Tibial nerve (tissue), 4 donors: ENCODE measurements at regions not wholly inside any gene's neighbourhood (a gene's known extent, or its start where the extent isn't known, plus 50 kb on each side); places are given as distances from the start of the nearest gene placed in this dataset.

ENCODE experiments used
- DNase-seq, 2 donors: peaks; one replicate each; pipeline ENCODE4 v3.0.0-alpha.2; 2019; ENCODE audit warnings: low spot score in 2 of 2
- H3K27ac ChIP-seq, 4 donors: fragments of 200-600 bp; sonication (generic) in 3 of 4; one replicate each; pipeline ENCODE4 v1.5.1; 2017 to 2019; ENCODE audit warnings: mild to moderate bottlenecking in 1 of 4
- H3K27me3 ChIP-seq, 2 donors: fragments of 200-600 bp; sonication (generic) in 1 of 2; one replicate each; pipeline versions ENCODE4 v1.5.1 to v1.6.0; 2017 to 2019
- H3K36me3 ChIP-seq, 3 donors: fragments of 200-600 bp; sonication (generic); one replicate each; pipeline ENCODE4 v1.5.1; 2018 to 2019
- H3K4me1 ChIP-seq, 4 donors: fragments of 200-600 bp; sonication (generic) in 3 of 4; one replicate each; pipeline ENCODE4 v1.5.1; 2017 to 2019
- H3K4me3 ChIP-seq, 4 donors: fragments of 200-600 bp; sonication (generic) in 3 of 4; one replicate each; pipeline ENCODE4 v1.5.1; 2017 to 2019; ENCODE audit warnings: mild to moderate bottlenecking in 1 of 4, moderate library complexity in 1 of 4
- H3K9me3 ChIP-seq, 4 donors: fragments of 200-600 bp; sonication (generic) in 3 of 4; one replicate each; pipeline ENCODE4 v1.5.1; 2017 to 2019
- EP300 ChIP-seq, 2 donors: sonication (generic); formaldehyde crosslinking; IDR thresholded peaks; one replicate each; pipeline ENCODE4 v1.6.1; 2017; ENCODE audit warnings: antibody characterized with exemption in 2 of 2, mild to moderate bottlenecking in 1 of 2
- POLR2A ChIP-seq, 2 donors: fragments of 450-650 bp; IDR thresholded peaks; one replicate each; pipeline ENCODE4 v1.6.1; 2017; ENCODE audit warnings: antibody characterized with exemption in 2 of 2, mild to moderate bottlenecking in 2 of 2, moderate library complexity in 2 of 2
- WGBS, 2 donors: methylation state at CpG; one replicate each; pipeline ENCODE4 v1.1.5; 2018; 5-methylcytosine and 5-hydroxymethylcytosine counted together
- TF ChIP-seq, protein P1 (sequence below), 5 experiments: fragments of 200-600 bp in 3 of 5; fragments of 450-650 bp in 2 of 5; sonication (generic) in 3 of 5; IDR thresholded peaks; one replicate each; pipeline ENCODE4 v1.5.1; 2016 to 2019; ENCODE audit warnings: antibody characterized with exemption in 5 of 5, mild to moderate bottlenecking in 3 of 5, moderate library complexity in 2 of 5

DNA sequence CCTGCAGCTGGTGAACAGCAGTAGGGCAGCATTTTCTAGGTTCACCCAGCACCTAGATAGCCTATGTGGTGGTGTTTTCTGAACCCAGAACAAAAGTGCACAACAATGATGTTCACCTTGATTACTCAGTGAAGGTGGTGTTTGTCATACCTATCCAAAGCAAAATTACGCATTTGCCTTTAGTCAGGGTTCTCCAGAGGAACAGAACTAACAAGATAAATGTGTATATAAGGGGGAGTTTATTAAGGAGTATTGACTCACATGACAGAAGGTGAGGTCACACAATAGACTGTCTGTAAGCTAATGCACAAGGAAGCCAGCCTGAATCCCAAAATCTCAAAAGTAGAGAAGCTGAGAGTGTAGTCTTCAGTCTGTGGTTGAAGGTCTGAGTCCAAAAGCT is 85.9 kb upstream of the NLGN4Y start:
- 100% methylated on average over 1 of the region's 1 CpG; no CpG with 5 or more reads in 1 of the 2 donors for WGBS, 2 donors
- TF ChIP-seq POLR2A (IDR thresholded peaks at IDR 0.05): no peak
- no peak for TF ChIP-seq EP300 (IDR thresholded peaks at IDR 0.05)
- TF ChIP-seq, protein P1, sequence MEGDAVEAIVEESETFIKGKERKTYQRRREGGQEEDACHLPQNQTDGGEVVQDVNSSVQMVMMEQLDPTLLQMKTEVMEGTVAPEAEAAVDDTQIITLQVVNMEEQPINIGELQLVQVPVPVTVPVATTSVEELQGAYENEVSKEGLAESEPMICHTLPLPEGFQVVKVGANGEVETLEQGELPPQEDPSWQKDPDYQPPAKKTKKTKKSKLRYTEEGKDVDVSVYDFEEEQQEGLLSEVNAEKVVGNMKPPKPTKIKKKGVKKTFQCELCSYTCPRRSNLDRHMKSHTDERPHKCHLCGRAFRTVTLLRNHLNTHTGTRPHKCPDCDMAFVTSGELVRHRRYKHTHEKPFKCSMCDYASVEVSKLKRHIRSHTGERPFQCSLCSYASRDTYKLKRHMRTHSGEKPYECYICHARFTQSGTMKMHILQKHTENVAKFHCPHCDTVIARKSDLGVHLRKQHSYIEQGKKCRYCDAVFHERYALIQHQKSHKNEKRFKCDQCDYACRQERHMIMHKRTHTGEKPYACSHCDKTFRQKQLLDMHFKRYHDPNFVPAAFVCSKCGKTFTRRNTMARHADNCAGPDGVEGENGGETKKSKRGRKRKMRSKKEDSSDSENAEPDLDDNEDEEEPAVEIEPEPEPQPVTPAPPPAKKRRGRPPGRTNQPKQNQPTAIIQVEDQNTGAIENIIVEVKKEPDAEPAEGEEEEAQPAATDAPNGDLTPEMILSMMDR (IDR thresholded peaks at IDR 0.05): no peak

GRCh38 chrY:14444550-14444949 is 79.8 kb upstream of the NLGN4Y start:
- no peaks in the 10 kb centered on the region for H3K9me3 ChIP-seq
- no peak overlapping the region for H3K27ac ChIP-seq
- no peak for DNase-seq
- no peak overlapping the region for H3K4me3 ChIP-seq
- no peaks in the 10 kb centered on the region for H3K36me3 ChIP-seq
- H3K4me1 ChIP-seq: no peaks in the 10 kb centered on the region
- TF ChIP-seq, protein P1 (IDR thresholded peaks at IDR 0.05): no peak
- TF ChIP-seq EP300 (IDR thresholded peaks at IDR 0.05) (no peak), POLR2A (IDR thresholded peaks at IDR 0.05) (no peak)
- H3K27me3 ChIP-seq: no peaks in the 10 kb centered on the region
- WGBS, 2 donors: 88% methylated on average over 4 of the region's 4 CpGs; no CpG with 5 or more reads in 1 of the 2 donors

More for the DNA sequence above, 85.9 kb upstream of the NLGN4Y start:
- no peak for DNase-seq
- no peak overlapping the region for H3K27ac ChIP-seq
- no peaks in the 10 kb centered on the region for H3K36me3 ChIP-seq
- no peak overlapping the region for H3K4me3 ChIP-seq
- H3K9me3 ChIP-seq: no peaks in the 10 kb centered on the region
- no peaks in the 10 kb centered on the region for H3K4me1 ChIP-seq
- no peaks in the 10 kb centered on the region for H3K27me3 ChIP-seq

DNA sequence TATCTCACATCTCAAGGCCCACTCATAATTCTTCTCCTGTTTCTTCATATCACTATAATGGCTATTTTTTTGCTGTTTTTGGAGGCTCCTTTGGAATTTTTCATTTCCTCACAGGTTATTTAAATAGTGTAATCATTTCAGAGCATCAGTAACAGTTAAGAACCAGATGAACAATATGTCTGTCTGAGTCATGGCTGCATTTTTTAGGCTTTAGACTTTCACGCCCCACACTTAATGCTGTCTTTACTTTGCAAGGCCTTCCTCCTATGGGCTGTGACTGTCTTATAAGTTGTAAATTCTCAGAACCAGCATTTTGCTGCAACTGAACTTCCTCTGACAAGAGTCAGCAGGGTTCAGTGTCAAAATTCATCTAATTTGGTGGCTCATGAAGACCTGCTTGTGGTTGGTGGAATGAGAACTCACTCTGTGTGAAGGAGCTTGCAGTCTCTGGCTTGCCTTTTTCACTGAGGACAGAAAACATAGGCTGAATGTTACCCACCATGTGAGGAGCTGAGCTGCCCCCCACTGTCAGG is 56.1 kb upstream of the NLGN4Y start:
- no peak overlapping the region for H3K27ac ChIP-seq
- H3K4me3 ChIP-seq: no peak overlapping the region
- TF ChIP-seq, protein P1 (IDR thresholded peaks at IDR 0.05): no peak
- no peak for TF ChIP-seq POLR2A (IDR thresholded peaks at IDR 0.05)
- H3K27me3 ChIP-seq: no peaks in the 10 kb centered on the region
- 82% methylated on average over 1 of the region's 1 CpG; no CpG with 5 or more reads in 1 of the 2 donors for WGBS, 2 donors
- no peak for DNase-seq
- no peaks in the 10 kb centered on the region for H3K36me3 ChIP-seq
- no peaks in the 10 kb centered on the region for H3K9me3 ChIP-seq
- no peaks in the 10 kb centered on the region for H3K4me1 ChIP-seq

DNA sequence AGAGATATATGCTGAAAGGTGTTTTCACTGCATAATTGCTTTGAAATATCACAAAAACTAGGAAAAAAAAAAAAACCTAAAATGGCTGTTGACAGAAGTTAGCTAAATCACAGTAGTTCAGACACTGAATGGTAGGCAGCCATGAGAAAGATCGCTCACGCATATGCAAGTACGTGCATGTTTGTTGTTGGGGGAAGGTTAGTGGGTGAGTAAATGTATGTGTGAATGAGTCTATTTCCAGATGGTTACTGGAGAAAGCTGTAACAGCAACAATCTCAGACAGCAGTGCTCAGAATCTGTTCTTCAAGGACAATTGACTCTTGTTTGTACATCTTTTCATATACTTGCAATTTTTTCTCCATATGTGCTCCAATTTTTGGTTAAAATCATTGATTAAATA is 51.9 kb upstream of the NLGN4Y start:
- H3K36me3 ChIP-seq: no peaks in the 10 kb centered on the region
- H3K4me1 ChIP-seq: no peaks in the 10 kb centered on the region
- 52% methylated on average over 3 of the region's 3 CpGs; no CpG with 5 or more reads in 1 of the 2 donors for whole genome bisulfite sequencing, 2 donors
- TF ChIP-seq POLR2A (IDR thresholded peaks at IDR 0.05) (no peak), EP300 (IDR thresholded peaks at IDR 0.05) (no peak)
- TF ChIP-seq, protein P1 (IDR thresholded peaks at IDR 0.05): no peak
- no peak overlapping the region for H3K4me3 ChIP-seq
- no peak for DNase-seq
- H3K27me3 ChIP-seq: no peaks in the 10 kb centered on the region
- no peaks in the 10 kb centered on the region for H3K9me3 ChIP-seq
- H3K27ac ChIP-seq: no peak overlapping the region

DNA sequence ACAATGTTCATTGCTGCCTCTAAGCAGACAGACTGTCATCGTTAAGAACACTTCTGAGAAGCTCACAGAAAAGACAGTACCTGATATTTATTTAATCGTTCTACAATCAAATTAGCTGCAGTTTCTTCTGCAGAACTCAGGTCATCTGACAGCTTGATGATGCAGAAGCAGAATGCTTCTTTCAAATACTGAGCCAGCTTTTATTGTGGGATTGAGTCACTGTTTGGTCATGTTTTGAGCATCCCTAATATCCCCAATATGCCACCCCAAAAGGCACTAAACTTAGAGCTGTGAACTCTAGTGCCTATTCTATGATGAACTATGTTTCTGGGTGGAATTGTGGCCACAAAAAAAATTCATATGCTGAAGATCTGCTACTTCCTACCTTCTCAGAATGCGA is 51.0 kb upstream of the NLGN4Y start:
- DNase-seq: no peak
- 73% methylated on average over 3 of the region's 3 CpGs; no CpG with 5 or more reads in 1 of the 2 donors for WGBS, 2 donors

More for the DNA sequence above, 51.0 kb upstream of the NLGN4Y start:
- no peaks in the 10 kb centered on the region for H3K9me3 ChIP-seq
- no peaks in the 10 kb centered on the region for H3K27me3 ChIP-seq
- H3K36me3 ChIP-seq: no peaks in the 10 kb centered on the region
- H3K4me1 ChIP-seq: no peaks in the 10 kb centered on the region
- H3K4me3 ChIP-seq: no peak overlapping the region
- TF ChIP-seq, protein P1 (IDR thresholded peaks at IDR 0.05): no peak
- no peak for TF ChIP-seq EP300 (IDR thresholded peaks at IDR 0.05)
- TF ChIP-seq POLR2A (IDR thresholded peaks at IDR 0.05): no peak
- no peak overlapping the region for H3K27ac ChIP-seq
